ENCODE measurements at regions not wholly inside any gene's neighbourhood (a gene's known extent, or its start where the extent isn't known, plus 50 kb on each side); places are given as distances from the start of the nearest gene placed in this dataset.

DNA sequence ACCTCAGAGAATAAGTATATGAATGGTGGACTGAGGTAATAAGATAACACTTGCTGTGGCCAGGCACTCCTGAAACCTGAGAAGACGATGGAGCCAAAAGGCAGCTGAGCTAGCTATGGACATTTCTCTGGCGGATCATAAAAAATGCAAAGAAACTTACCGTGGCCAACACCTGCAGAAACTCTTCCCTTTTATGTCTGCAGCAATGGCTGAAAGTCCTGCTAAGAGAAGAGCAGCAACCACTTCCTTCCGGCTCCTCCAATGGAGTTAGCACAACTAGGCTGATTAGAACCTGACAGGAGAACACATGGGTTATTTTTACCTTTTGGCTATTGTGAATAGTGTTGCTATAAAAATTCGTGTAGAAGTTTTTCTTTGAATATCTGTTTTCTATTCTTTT is 76.0 kb upstream of the MAGEB16 start:
- H3K9me3 ChIP-seq: no peaks in the 10 kb centered on the region
- no peaks in the 10 kb centered on the region for H3K27me3 ChIP-seq
- H3K36me3 ChIP-seq: no peaks in the 10 kb centered on the region
- no peak for DNase-seq
- no peak for TF ChIP-seq CTCF (IDR thresholded peaks at IDR 0.05; ENCODE audit: low read depth, low read length)
- H3K4me1 ChIP-seq: no peaks in the 10 kb centered on the region
- no peak overlapping the region for H3K4me3 ChIP-seq (ENCODE audit: low read depth, low read length)

- H3K4me3 ChIP-seq (ENCODE audit: low read depth, low read length): no peak overlapping the region
- no peaks in the 10 kb centered on the region for H3K36me3 ChIP-seq
- TF ChIP-seq CTCF (IDR thresholded peaks at IDR 0.05; ENCODE audit: low read depth, low read length): peak; percentile 18; the same call in 1 of the 2 replicates
- peak; percentile 13 for DNase-seq
- no peaks in the 10 kb centered on the region for H3K27me3 ChIP-seq
- H3K4me1 ChIP-seq: no peaks in the 10 kb centered on the region
- no peaks in the 10 kb centered on the region for H3K9me3 ChIP-seq
These were observed 72.0 kb upstream of the MAGEB16 start for GRCh38 chrX:35726176-35726575.

GRCh38 chrX:35728481-35728880 is 69.7 kb upstream of the MAGEB16 start:
- H3K27me3 ChIP-seq: no peaks in the 10 kb centered on the region
- no peak for TF ChIP-seq CTCF (IDR thresholded peaks at IDR 0.05; ENCODE audit: low read depth, low read length)
- H3K4me1 ChIP-seq: no peaks in the 10 kb centered on the region
- H3K9me3 ChIP-seq: no peaks in the 10 kb centered on the region
- no peak overlapping the region for H3K4me3 ChIP-seq (ENCODE audit: low read depth, low read length)
- no peak for DNase-seq
- no peaks in the 10 kb centered on the region for H3K36me3 ChIP-seq

- no peaks in the 10 kb centered on the region for H3K27me3 ChIP-seq
- no peaks in the 10 kb centered on the region for H3K4me1 ChIP-seq
- no peaks in the 10 kb centered on the region for H3K9me3 ChIP-seq
- H3K4me3 ChIP-seq (ENCODE audit: low read depth, low read length): no peak overlapping the region
- H3K36me3 ChIP-seq: no peaks in the 10 kb centered on the region
- DNase-seq: no peak
- no peak for TF ChIP-seq CTCF (IDR thresholded peaks at IDR 0.05; ENCODE audit: low read depth, low read length)
These were observed 64.3 kb upstream of the MAGEB16 start for GRCh38 chrX:35733879-35734278.

GRCh38 chrX:35741142-35741541 is 57.0 kb upstream of the MAGEB16 start:
- no peaks in the 10 kb centered on the region for H3K27me3 ChIP-seq
- H3K4me3 ChIP-seq (ENCODE audit: low read depth, low read length): no peak overlapping the region
- TF ChIP-seq CTCF (IDR thresholded peaks at IDR 0.05; ENCODE audit: low read depth, low read length): no peak

DNA sequence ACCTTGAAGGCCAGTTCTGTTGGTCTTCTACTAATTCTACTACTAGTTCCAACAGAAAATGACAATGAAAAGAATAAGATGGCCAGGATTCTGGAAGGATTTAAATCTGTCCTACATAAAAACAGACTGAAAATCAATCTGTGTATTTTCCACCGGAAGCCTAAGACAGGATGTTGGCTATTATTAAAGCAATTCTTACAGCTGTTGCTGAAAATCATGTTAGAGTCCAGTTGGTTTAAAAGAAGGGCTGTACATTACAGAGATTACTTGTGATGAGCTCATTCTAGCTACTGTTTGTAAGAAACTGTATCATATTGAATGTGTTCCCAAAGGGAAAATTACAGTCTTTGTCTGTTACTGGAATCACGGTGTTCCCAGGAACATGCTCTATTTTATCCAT is 54.8 kb upstream of the MAGEB16 start:
- H3K27me3 ChIP-seq: no peaks in the 10 kb centered on the region
- DNase-seq: no peak
- no peaks in the 10 kb centered on the region for H3K36me3 ChIP-seq
- H3K9me3 ChIP-seq: no peaks in the 10 kb centered on the region
- H3K4me3 ChIP-seq (ENCODE audit: low read depth, low read length): no peak overlapping the region
- no peaks in the 10 kb centered on the region for H3K4me1 ChIP-seq
- no peak for TF ChIP-seq CTCF (IDR thresholded peaks at IDR 0.05; ENCODE audit: low read depth, low read length)

More at GRCh38 chrX:35741142-35741541, 57.0 kb upstream of the MAGEB16 start:
- H3K4me1 ChIP-seq: no peaks in the 10 kb centered on the region
- H3K9me3 ChIP-seq: no peaks in the 10 kb centered on the region
- no peaks in the 10 kb centered on the region for H3K36me3 ChIP-seq
- no peak for DNase-seq
